Thymus (tissue), 11 donors: ENCODE measurements at regions not wholly inside any gene's neighbourhood (a gene's known extent, or its start where the extent isn't known, plus 50 kb on each side); places are given as distances from the start of the nearest gene placed in this dataset.

ENCODE experiments used
- DNase-seq, 9 donors: peaks; one replicate each; pipeline ENCODE4 v3.0.0-alpha.2; 2013; ENCODE audit warnings: low spot score in 9 of 9, low read depth in 6 of 9, missing footprints in 1 of 9
- H3K27ac ChIP-seq, 2 donors: one replicate each; pipeline ENCODE4 v1.5.1; 2013; ENCODE audit warnings: control low read depth in 1 of 2, low read depth in 1 of 2, low read length in 1 of 2, mild to moderate bottlenecking in 1 of 2, moderate library complexity in 1 of 2
- H3K27me3 ChIP-seq, 2 donors: one replicate each; pipeline ENCODE4 v1.5.1; 2013; ENCODE audit warnings: low read length in 1 of 2; ENCODE audit not compliant: control insufficient read depth in 2 of 2, insufficient read depth in 1 of 2
- H3K36me3 ChIP-seq, 2 donors: one replicate each; pipeline ENCODE4 v1.5.1; 2013; ENCODE audit warnings: low read length in 1 of 2, mild to moderate bottlenecking in 1 of 2, moderate library complexity in 1 of 2; ENCODE audit not compliant: control insufficient read depth in 2 of 2, insufficient read depth in 2 of 2
- H3K4me1 ChIP-seq, 2 donors: one replicate each; pipeline ENCODE4 v1.5.1; 2013; ENCODE audit warnings: low read length in 2 of 2; ENCODE audit not compliant: control insufficient read depth in 2 of 2, insufficient read depth in 2 of 2
- H3K4me3 ChIP-seq, 2 donors: one replicate each; pipeline ENCODE4 v1.5.1; 2013; ENCODE audit warnings: low read length in 2 of 2, control low read depth in 1 of 2, mild to moderate bottlenecking in 1 of 2
- H3K9me3 ChIP-seq, 2 donors: one replicate each; pipeline ENCODE4 v1.5.1; 2013; ENCODE audit warnings: low read length in 1 of 2, mild to moderate bottlenecking in 1 of 2; ENCODE audit not compliant: control insufficient read depth in 2 of 2, insufficient read depth in 1 of 2
- WGBS: extraction: QIAGEN DNeasy Blood & Tissue Kit; methylation state at CpG from one replicate; pipeline ENCODE4 v1.1.7; 2013; 5-methylcytosine and 5-hydroxymethylcytosine counted together
- donor health status: healthy.

DNA sequence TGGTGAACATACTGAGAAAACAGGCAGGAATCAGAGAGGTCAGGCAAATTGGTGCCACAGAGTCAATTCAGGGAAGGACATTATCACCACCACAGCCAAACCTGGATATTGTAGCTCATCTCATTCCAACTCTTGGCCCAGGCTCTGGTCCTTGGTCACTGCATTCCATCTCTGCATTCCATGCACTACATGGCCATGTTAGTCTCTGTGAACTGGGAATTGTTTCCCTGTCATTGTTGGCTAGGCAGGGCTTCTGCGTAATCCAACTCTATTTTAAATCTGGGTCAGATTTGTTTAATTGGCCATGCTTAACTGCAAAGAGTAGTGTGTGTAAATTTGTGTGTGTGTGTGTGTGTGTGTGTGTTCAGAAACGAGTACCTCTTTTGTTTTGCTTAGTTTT lies 837.6 kb upstream of the ADAMTS5 start:
- Histone ChIP-seq H3K27me3 (no peaks in the 10 kb centered on the region), H3K27ac (no peak overlapping the region), H3K9me3 (no peaks in the 10 kb centered on the region), H3K4me1 (no peaks in the 10 kb centered on the region), H3K4me3 (no peak overlapping the region), H3K36me3 (no peaks in the 10 kb centered on the region)
- DNase-seq: no peak
- WGBS: 81% methylated on average over 2 of the region's 2 CpGs

GRCh38 chr21:27803571-27803970 lies 836.7 kb upstream of the ADAMTS5 start:
- no peak for DNase-seq
- no peak overlapping the region for H3K27ac ChIP-seq
- H3K27me3 ChIP-seq: no peaks in the 10 kb centered on the region
- no peaks in the 10 kb centered on the region for H3K9me3 ChIP-seq
- no peak overlapping the region for H3K4me3 ChIP-seq
- H3K36me3 ChIP-seq: no peaks in the 10 kb centered on the region
- no peaks in the 10 kb centered on the region for H3K4me1 ChIP-seq
- 98% methylated on average over 2 of the region's 2 CpGs for WGBS

GRCh38 chr21:27802816-27803475 lies 836.1 kb upstream of the ADAMTS5 start:
- peak in 2 of 9 donors; percentile 3 to 19 for DNase-seq
- Histone ChIP-seq H3K36me3 (no peaks in the 10 kb centered on the region), H3K4me1 (no peaks in the 10 kb centered on the region), H3K27ac (no peak overlapping the region), H3K9me3 (no peaks in the 10 kb centered on the region), H3K27me3 (no peaks in the 10 kb centered on the region), H3K4me3 (no peak overlapping the region)
- 50% methylated on average over 7 of the region's 7 CpGs for WGBS

DNA sequence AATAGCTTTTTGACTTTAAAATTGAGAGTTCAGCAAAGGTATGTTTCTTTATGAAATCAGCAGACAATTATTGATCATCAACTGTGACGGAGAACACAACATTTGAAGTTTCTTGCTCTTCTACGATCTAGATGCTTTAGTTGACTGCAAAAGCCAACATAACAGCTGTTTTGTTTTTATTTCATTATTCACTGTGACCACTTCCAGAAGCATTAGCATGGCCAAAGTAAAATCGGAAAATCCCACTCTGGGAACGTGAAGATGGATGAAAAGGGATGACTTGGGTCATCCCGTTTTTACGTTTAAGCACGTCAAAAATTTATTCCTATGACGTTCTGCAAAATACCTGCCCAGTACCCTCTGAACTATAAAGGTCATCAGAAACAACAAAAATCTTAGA lies 833.0 kb upstream of the ADAMTS5 start:
- DNase-seq: no peak
- Histone ChIP-seq H3K4me3 (no peak overlapping the region), H3K36me3 (no peaks in the 10 kb centered on the region), H3K9me3 (no peaks in the 10 kb centered on the region), H3K4me1 (no peaks in the 10 kb centered on the region), H3K27ac (no peak overlapping the region), H3K27me3 (no peaks in the 10 kb centered on the region)
- 89% methylated on average over 8 of the region's 8 CpGs for WGBS

- no peaks in the 10 kb centered on the region for H3K36me3 ChIP-seq
- DNase-seq: no peak
- H3K4me1 ChIP-seq: no peaks in the 10 kb centered on the region
- no peaks in the 10 kb centered on the region for H3K9me3 ChIP-seq
- H3K4me3 ChIP-seq: no peak overlapping the region
- H3K27me3 ChIP-seq: no peaks in the 10 kb centered on the region
- no peak overlapping the region for H3K27ac ChIP-seq
- WGBS: 59% methylated on average over 2 of the region's 2 CpGs
Observed at GRCh38 chr21:27796106-27796505, 829.2 kb upstream of the ADAMTS5 start.

DNA sequence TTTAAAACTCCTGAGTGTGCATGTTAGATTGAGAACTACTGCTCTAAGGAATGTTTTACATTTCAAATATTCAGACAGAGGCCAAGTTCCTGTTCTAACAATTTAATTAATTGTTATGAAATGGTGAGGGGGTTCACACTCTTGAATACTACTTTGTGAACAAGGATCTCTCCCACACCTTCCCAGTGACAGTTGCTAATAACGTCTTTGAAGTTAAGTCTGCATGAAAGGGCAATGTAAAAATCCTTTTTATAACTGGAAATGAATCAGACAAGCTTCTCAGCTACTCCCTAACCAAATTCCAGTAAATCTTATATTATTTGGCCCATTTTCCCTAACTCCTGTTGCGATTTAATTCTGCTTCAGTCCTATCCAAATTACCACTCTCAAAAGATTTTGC lies 828.5 kb upstream of the ADAMTS5 start:
- H3K36me3 ChIP-seq: no peaks in the 10 kb centered on the region
- no peaks in the 10 kb centered on the region for H3K9me3 ChIP-seq
- H3K4me1 ChIP-seq: no peaks in the 10 kb centered on the region
- no peaks in the 10 kb centered on the region for H3K27me3 ChIP-seq
- DNase-seq: no peak
- H3K4me3 ChIP-seq: no peak overlapping the region
- no peak overlapping the region for H3K27ac ChIP-seq
- WGBS: 80% methylated on average over 2 of the region's 2 CpGs

DNA sequence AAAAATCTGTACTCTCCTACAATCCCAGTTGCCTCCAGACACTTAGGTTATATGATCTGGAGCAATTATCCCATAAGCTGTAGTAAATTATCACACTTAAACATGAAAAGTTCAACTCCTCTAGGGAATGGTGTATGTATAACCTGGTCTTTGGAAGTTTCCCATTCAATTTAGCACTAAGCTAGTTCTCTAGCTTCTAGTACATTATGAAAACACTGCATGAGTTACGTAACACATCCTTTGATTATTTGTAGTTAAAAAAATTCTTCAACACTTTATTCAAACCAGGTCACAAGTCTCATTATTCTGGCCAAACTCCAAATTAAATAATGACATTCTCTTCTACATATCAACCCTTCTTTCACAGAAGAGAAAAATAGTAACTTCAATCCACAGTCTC lies 827.0 kb upstream of the ADAMTS5 start:
- 41% methylated on average over 1 of the region's 1 CpG for WGBS

GRCh38 chr21:27787046-27787445 lies 820.2 kb upstream of the ADAMTS5 start:
- no peak for DNase-seq
- Histone ChIP-seq H3K4me3 (no peak overlapping the region), H3K27me3 (no peaks in the 10 kb centered on the region), H3K27ac (no peak overlapping the region), H3K9me3 (no peaks in the 10 kb centered on the region), H3K4me1 (no peaks in the 10 kb centered on the region), H3K36me3 (no peaks in the 10 kb centered on the region)

More for the DNA sequence above, 827.0 kb upstream of the ADAMTS5 start:
- no peaks in the 10 kb centered on the region for H3K27me3 ChIP-seq
- H3K9me3 ChIP-seq: no peaks in the 10 kb centered on the region
- no peak overlapping the region for H3K27ac ChIP-seq
- DNase-seq: no peak
- no peak overlapping the region for H3K4me3 ChIP-seq
- no peaks in the 10 kb centered on the region for H3K36me3 ChIP-seq
- no peaks in the 10 kb centered on the region for H3K4me1 ChIP-seq

GRCh38 chr21:27779606-27780005 lies 812.7 kb upstream of the ADAMTS5 start:
- no peak for DNase-seq
- H3K36me3 ChIP-seq: no peaks in the 10 kb centered on the region
- H3K27me3 ChIP-seq: no peaks in the 10 kb centered on the region
- peaks cover 0 to 15% of the 10 kb centered on the region in 2 donors for H3K9me3 ChIP-seq
- WGBS: 91% methylated on average over 2 of the region's 2 CpGs
- H3K4me1 ChIP-seq: no peaks in the 10 kb centered on the region
- no peak overlapping the region for H3K27ac ChIP-seq
- H3K4me3 ChIP-seq: no peak overlapping the region
